HG02763 (cell line): ENCODE measurements at regions not wholly inside any gene's neighbourhood (a gene's known extent, or its start where the extent isn't known, plus 50 kb on each side); places are given as distances from the start of the nearest gene placed in this dataset.

Experiments used
- ATAC-seq: cut with Tn5 transposase; IDR thresholded peaks from one replicate; pipeline ENCODE4 v1.9.1; 2021; ENCODE audit warnings: mild to moderate bottlenecking, moderate library complexity; ENCODE audit not compliant: unreplicated experiment

GRCh38 chr5:126189231-126189630 lies 234.0 kb upstream of the GRAMD2B start:
- no peak for ATAC-seq

- ATAC-seq, result no peak
Measured at GRCh38 chr5:126189862-126190261, 233.3 kb upstream of the GRAMD2B start.

- no peak for ATAC-seq
Measured at GRCh38 chr5:126192226-126192625, 231.0 kb upstream of the GRAMD2B start.

GRCh38 chr5:126195410-126196100 lies 227.7 kb upstream of the GRAMD2B start:
- no peak for ATAC-seq

- ATAC-seq, result no peak
Measured at GRCh38 chr5:126198531-126198930, 224.7 kb upstream of the GRAMD2B start.

- no peak for ATAC-seq
Measured at GRCh38 chr5:126199467-126199866, 223.7 kb upstream of the GRAMD2B start.

- ATAC-seq, result no peak
Measured at GRCh38 chr5:126208691-126209090, 214.5 kb upstream of the GRAMD2B start.

- no peak for ATAC-seq
Measured at GRCh38 chr5:126210955-126211354, 212.3 kb upstream of the GRAMD2B start.

- ATAC-seq, result no peak
Measured at GRCh38 chr5:126219616-126220015, 203.6 kb upstream of the GRAMD2B start.

- no peak for ATAC-seq
Measured at GRCh38 chr5:126220725-126221124, 202.5 kb upstream of the GRAMD2B start.

- no peak for ATAC-seq
Measured at GRCh38 chr5:126228934-126229333, 194.3 kb upstream of the GRAMD2B start.

- ATAC-seq, result no peak
Measured at GRCh38 chr5:126233256-126233655, 190.0 kb upstream of the GRAMD2B start.

- ATAC-seq, result no peak
Measured at GRCh38 chr5:126234563-126235195, 188.5 kb upstream of the GRAMD2B start.

- ATAC-seq, result no peak
Measured at GRCh38 chr5:126235628-126236027, 187.6 kb upstream of the GRAMD2B start.

- no peak for ATAC-seq
Measured at GRCh38 chr5:126236994-126237393, 186.2 kb upstream of the GRAMD2B start.

GRCh38 chr5:126248611-126249010 lies 174.6 kb upstream of the GRAMD2B start:
- no peak for ATAC-seq

GRCh38 chr5:126251024-126251423 lies 172.2 kb upstream of the GRAMD2B start:
- ATAC-seq, result no peak

GRCh38 chr5:126253406-126253805 lies 169.8 kb upstream of the GRAMD2B start:
- ATAC-seq, result no peak

GRCh38 chr5:126263591-126264184 lies 159.5 kb upstream of the GRAMD2B start:
- no peak for ATAC-seq

- no peak for ATAC-seq
Measured at GRCh38 chr5:126265917-126266316, 157.3 kb upstream of the GRAMD2B start.

GRCh38 chr5:126267438-126267837 lies 155.8 kb upstream of the GRAMD2B start:
- no peak for ATAC-seq

- no peak for ATAC-seq
Measured at GRCh38 chr5:126268697-126269315, 154.4 kb upstream of the GRAMD2B start.
